ENCODE measurements at regions not wholly inside any gene's neighbourhood (a gene's known extent, or its start where the extent isn't known, plus 50 kb on each side); places are given as distances from the start of the nearest gene placed in this dataset.

DNA sequence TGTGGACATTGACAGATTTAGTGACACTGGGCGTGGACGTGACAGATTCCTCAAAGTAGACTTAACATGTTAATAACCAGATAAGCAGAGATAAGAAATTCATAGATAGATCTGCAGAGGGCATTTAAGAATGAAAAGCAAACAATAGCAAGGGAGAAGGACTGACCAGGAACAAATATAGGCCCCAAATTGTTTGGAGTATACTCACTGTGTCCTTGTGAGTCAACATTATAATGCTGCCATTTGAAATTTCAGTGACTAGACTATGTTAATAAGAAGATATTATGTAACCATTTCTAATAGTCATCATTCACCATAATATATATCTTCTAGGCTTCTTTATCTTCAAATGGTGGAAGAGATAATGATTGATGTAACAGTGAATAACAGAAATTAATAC lies 78.1 kb upstream of the SLC38A11 start:
- DNase-seq (ENCODE audit: low read depth): no peak

DNA sequence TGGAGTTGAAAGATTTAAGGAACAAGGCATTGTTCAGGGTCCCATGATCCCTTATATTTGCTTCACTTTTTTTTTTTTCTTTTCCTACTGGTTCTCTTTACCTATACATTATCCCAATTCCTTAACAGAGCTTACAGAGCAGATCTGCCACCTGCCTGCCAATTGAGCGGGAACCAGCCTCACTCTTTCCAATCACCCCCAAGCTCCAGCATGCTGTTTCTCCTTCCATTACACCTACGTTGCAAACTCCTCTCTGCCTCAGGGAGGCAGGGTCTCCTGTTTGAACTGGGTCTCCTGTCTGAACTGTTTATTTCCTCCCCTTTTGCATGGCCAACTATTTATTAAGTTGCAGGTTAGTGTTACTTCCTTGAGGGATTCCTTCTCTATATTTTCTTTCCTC lies 77.2 kb upstream of the SLC38A11 start:
- no peak for DNase-seq (ENCODE audit: low read depth)

GRCh38 chr2:165024199-165024598 lies 68.9 kb upstream of the SLC38A11 start:
- DNase-seq (ENCODE audit: low read depth): no peak

DNA sequence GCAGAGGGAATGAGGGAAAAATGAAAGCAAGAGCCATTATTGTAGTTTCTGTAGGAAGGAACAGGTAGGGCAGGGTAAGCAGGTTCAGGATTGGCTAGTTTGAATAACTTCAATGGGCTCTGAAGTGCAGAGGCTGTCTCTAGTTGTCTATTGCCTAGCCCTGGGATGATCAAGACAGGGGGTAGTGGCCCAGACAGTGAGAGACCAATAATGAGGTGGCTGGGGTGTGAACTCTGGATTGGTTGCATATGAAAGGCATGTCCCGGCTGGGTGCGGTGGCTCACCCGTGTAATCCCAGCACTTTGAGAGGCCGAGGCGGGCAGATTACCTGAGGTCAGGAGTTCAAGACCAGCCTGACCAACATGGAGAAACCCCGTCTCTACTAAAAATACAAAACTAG lies 67.5 kb upstream of the SLC38A11 start:
- DNase-seq (ENCODE audit: low read depth): no peak

DNA sequence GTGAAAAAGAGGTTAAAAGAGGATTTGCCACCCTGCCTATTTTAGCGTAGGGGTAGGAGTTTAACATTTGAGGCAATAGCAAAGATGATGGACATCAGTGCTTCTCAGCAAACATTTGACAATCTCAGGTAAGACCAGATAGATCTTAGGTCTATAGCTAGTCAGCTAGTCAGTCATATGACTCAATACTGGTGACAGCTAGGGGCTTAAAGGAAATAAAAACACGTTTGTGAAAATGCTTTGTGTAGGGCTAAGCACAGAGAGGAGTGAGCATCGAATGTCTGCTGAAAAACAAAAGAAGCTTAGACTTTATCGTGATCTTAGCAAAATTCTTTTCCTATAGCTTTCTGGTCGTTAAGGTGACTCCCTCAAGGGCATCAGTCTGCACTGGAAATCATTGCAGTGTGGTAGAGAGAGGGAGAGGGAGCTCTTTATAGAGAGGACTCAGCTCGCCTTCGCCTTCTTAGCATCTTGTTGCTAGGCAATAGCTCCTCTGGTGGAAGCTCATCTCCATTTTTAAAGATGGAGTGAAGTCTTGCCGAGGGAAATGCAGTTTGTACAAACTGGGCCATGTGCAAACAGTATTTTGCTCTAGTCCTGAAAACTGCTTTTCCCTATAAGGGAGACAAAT lies 62.8 kb upstream of the SLC38A11 start:
- DNase-seq (ENCODE audit: low read depth): no peak

DNA sequence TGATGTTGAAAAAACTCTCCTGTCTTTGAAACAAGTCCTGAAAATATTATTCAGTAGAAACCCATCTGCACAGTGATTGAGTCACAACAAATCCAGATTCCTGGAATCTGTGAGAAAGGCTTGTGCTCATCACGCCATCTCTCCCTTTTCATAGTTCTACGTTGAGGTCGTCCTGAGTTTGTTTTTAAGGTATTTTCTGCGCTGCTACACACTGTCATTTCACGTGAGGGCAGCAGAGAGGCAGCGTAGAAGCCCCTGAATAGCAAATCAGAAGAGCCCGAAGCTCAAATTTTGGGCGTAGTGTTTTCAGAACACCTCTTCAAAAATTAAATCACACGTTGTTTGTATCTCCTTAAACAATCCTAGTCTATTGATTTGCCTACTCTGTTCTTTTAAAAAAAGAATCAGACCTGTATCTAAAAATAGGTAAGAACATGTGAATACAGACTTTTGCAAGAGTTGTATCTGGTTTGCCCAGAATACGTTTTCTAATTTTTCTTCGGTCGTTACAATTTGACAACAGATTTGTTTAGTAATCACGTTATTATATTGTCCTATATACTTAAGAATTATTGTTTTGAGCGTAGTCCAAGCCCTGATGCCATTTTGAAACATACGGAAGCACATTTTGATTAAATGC lies 61.6 kb upstream of the SLC38A11 start:
- no peak for DNase-seq (ENCODE audit: low read depth)

DNA sequence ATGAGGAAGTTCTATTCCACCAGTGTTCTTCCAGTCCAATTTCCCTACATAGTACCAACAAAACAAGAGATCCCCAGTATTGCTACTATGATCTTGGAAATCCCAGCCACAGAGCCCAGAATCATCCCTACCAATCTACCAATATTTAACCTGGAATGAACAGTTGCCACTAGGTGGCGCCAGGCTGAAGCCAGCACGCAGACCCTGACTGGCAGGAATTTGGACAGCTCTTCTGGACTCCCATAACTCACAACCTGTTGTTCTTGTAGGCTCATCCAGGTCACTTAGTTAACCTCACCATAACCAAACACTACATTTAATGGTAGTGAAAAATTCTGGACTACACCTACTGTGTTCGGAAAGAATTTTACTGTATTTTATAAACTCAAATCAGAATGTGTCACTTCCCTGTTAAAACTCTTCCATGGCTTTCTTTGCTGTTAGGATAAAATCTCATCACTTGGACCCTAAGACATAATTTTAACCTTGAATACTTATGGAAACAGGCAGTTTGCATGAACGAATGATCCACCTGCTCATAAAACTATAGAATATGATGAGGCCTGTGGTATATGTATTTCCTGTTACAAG lies 59.8 kb upstream of the SLC38A11 start:
- peak; percentile 23 for DNase-seq (ENCODE audit: low read depth)

DNA sequence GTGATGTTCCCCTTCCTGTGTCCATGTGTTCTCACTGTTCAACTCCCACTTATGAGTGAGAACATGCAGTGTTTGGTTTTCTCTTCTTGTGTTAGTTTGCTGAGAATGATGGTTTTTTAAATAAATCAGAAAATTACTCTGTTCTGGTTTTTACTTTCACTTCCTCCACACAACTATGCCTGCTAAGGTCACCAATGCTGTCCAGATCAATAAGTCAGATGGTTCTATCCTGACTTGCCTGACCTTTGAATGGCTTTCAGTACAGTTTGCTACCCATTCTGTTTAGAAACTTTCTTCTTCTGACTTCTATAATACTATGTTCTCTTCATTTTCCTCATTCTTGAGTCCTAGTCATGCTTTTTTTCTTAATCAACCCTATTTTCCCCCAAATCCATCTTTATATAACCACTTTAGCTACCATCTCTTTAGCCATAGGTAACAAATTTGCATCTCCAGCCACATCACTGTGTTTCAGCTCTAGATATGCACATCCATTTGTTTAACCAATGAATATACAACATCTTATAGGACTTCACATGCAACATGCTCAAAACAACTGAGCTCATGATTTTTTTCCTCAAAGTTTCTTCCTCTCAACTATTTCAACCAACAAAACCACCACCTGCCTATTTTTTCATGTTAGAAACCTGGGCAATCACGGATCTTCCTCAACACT lies 58.8 kb upstream of the SLC38A11 start:
- no peak for DNase-seq (ENCODE audit: low read depth)

- DNase-seq (ENCODE audit: low read depth): no peak
Measured at GRCh38 chr2:165011199-165011598, 55.9 kb upstream of the SLC38A11 start.

GRCh38 chr2:165010556-165010955 lies 55.2 kb upstream of the SLC38A11 start:
- no peak for DNase-seq (ENCODE audit: low read depth)

GRCh38 chr2:165009466-165009865 lies 54.1 kb upstream of the SLC38A11 start:
- DNase-seq (ENCODE audit: low read depth): no peak

- no peak for DNase-seq (ENCODE audit: low read depth)
Measured at GRCh38 chr2:165008730-165009315, 53.5 kb upstream of the SLC38A11 start.

DNA sequence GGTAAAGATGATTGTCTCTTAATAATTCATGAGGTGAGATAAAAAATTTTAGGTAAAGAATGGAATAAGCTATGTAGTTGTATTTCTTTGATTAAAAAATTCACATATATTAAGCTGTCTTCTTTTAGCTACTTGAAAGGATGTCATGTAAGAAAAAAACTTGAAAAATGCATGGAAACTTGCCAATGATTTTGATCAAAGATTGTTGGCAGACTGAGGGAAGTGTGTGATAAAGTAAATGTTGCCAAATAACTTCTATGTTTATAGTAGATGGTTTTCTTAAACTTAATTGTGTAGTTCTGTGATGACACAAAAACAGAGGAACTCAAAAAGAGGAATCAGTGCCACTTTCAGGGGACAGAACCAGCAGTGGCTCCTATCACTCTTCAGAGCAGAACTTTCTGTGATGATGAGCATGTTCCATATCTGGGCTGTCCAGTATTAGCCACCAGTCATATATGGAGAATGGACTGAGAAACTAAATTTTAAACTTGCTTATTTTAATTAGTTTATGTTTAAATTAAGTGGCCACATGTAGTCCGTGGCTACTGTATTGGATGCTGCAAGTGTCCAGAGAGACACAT lies 51.9 kb upstream of the SLC38A11 start:
- DNase-seq (ENCODE audit: low read depth): no peak

Measured in stimulated activated CD8-positive, alpha-beta memory T cell treated with anti-CD3 and anti-CD28 coated beads, Interleukin-7, amount 100 ng/mL, for 24 hours (primary cell).